Fibroblast of skin of right biceps (primary cell): ENCODE measurements at regions not wholly inside any gene's neighbourhood (a gene's known extent, or its start where the extent isn't known, plus 50 kb on each side); places are given as distances from the start of the nearest gene placed in this dataset.
A peak's percentile ranks its signal among the peaks of the same experiment; 100 is the strongest.

ENCODE experiments used
- DNase-seq: peaks from one replicate; pipeline ENCODE4 v3.0.0-alpha.2; 2013

DNA sequence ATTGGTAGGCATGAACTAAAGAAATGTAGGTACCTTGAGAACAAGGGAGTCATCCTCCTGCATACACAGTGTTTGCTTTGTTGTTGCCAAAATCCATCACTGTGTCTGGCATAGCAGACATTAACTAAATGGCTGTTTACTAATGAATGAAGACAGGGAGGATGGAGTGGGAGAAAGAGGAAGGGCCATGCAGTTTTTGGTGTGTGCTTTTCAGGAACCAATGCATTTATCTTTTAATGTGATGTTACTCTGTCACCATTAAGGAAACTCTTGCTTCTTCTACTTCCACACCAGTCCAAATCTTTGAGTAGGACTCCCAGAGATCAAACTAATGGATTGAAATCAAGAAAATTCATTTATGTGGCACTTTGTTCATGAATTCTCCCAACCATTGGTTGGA is 55.6 kb upstream of the DUSP10 start:
- DNase-seq = no peak

DNA sequence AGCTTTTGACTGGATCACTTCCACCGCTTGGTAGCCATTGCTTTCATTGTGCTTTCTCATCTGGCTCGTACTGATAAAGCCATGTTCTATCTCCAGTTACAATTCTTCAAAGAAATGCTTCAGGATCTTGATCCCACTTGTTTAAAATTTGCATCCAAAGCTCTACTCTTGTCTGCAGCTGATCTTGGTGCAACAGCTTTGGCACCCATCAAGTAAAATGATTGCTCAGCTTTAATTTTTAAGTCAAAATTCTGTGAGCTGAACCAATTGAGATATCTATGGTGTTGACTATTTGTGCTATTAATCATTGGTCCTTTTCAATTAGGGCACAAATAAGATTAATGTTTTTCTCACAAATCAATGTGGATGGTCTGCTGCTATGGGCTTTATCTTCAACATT is 54.8 kb upstream of the DUSP10 start:
- DNase-seq = no peak

DNA sequence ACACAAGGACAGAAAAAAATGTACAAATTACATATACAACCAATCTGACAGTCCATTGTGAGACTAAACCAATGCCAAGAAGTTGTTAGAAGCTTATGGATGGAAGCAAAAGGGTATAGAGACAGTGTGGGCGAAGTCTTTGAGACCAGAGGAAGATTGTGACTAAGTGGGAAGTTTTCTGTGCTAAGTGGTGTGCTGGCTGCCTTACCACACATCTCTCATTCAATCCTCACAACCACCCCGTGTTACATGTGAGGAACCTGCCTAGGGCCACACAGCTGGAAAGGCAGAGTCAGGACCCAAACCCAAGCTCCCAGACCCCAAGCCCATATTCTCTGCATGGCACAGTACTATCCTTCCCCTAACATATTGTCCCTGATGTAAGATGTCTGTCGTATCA is 53.5 kb upstream of the DUSP10 start:
- no peak for DNase-seq

DNA sequence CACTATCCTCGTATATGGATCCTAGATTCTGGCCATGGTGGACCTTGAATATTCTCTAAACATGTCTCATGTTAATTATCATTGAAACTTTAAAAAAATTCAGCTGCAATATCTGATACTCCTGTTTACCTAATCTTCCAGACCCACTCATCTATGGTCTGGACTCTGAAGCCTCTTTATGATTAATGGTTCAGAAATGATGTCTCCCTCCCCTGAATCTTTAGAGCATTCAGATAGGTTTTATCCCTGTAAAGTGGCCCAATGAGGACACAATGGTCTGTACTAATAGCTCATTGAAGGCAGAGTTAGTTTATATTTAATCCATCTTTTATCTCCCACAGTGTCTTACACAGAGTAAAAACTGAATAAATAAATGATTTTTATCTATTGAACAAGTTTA is 53.0 kb upstream of the DUSP10 start:
- DNase-seq = no peak

DNA sequence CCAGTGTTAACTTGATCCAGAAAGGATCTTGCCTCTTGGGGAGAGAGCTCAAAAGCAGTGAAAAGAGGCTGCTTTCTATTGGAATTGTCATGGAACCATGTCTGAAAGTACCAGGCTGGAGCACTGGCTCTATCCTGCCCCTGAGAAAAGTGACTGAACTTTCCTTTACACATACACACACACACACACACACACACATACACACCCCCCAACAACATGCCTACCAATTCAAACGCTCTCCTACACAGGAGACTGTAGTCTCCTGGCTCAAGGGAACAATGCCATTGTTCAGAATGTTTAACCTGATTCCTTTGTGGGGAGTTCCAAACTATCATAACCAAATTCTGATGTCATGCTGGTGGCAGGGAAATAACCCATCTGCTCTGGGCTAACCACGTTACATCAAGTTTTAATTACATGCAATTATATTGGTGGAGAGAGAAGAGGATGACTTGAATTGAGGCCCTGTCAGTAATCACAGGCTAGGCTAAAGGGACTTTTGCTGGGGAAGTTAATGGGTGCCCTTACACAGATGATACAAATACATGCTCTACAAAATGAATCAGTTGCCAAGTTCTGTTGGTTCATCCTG is 52.3 kb upstream of the DUSP10 start:
- peak; percentile 52 for DNase-seq

DNA sequence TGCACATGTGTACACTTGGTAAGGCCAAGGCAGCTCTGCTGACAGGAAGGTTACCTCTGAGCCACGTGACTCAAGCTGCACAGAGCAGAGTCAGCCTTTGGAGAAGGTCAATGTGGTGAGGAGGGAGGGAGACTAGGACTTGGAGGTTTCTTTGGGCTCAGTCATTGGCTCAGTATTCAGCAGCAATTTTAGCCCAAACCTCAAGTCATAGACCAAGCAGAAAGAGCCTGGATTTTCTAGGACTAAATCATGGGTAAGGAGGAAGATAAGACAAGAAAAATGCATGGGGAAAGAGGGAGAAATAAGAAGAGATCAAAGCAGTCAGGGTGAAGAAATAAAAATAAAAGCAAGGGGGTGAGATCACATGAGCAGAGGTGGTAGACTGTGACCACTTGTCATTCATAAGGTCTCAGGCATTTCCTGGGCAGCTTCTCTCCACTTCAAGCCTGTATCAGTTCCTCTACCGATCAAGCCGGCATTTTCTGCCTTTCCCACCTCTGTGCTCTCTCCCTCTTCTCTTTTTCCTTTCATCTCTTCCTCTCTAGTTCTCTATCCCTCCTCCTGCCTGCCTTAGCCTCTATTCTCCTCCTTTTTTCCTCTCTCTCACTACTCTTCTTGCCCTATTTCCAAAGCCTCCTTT is 51.7 kb upstream of the DUSP10 start:
- no peak for DNase-seq

- no peak for DNase-seq
These were observed 50.0 kb upstream of the DUSP10 start for GRCh38 chr1:221791846-221792245.
